CD4-positive, CD25-positive, alpha-beta regulatory T cell (primary cell): ENCODE measurements at regions not wholly inside any gene's neighbourhood (a gene's known extent, or its start where the extent isn't known, plus 50 kb on each side); places are given as distances from the start of the nearest gene placed in this dataset.

Experiments
- ATAC-seq, 2 donors: fragments of 150-1000 bp; cut with Tn5 transposase; one replicate each; pipeline ENCODE4 v1.10.0; 2021; ENCODE audit warnings: low read depth in 2 of 2, moderate number of reproducible peaks in 2 of 2, moderate library complexity in 1 of 2
- DNase-seq, 3 donors: peaks; one replicate each; pipeline versions ENCODE4 v3.0.0 to v3.0.0-alpha.2; 2012 to 2022; ENCODE audit warnings: mixed read lengths in 1 of 3
- H3K27ac ChIP-seq: one replicate; pipeline ENCODE4 v1.7.0; 2013; ENCODE audit warnings: mild to moderate bottlenecking, low read length; ENCODE audit not compliant: insufficient read depth, poor library complexity, severe bottlenecking
- H3K27me3 ChIP-seq: one replicate; pipeline ENCODE4 v1.7.0; 2013; ENCODE audit warnings: low read length; ENCODE audit not compliant: control insufficient read depth, insufficient read depth
- H3K36me3 ChIP-seq: one replicate; pipeline ENCODE4 v1.7.0; 2013; ENCODE audit warnings: mild to moderate bottlenecking, low read length, moderate library complexity; ENCODE audit not compliant: control insufficient read depth, insufficient read depth
- H3K4me1 ChIP-seq: 2 replicates; pipeline ENCODE4 v1.7.0; 2013; ENCODE audit warnings: mild to moderate bottlenecking, low read length; ENCODE audit not compliant: insufficient read depth, control insufficient read depth, poor library complexity, severe bottlenecking
- H3K4me3 ChIP-seq: one replicate; pipeline ENCODE4 v1.7.0; 2013; ENCODE audit warnings: low read depth, mild to moderate bottlenecking, low read length, moderate library complexity
- H3K9me3 ChIP-seq, 2 experiments: 1 replicate in 1 of 2; 2 replicates in 1 of 2; pipeline ENCODE4 v1.7.0; 2013; ENCODE audit warnings: low read length in 2 of 2, mild to moderate bottlenecking in 1 of 2, moderate library complexity in 1 of 2; ENCODE audit not compliant: control insufficient read depth in 2 of 2
- H3K27ac Mint-ChIP-seq, 3 donors: one replicate each; pipeline ENCODE4 v1.8.0; 2020 to 2022; ENCODE audit warnings: mild to moderate bottlenecking in 3 of 3, mixed read lengths in 3 of 3, moderate library complexity in 2 of 3
- H3K27me3 Mint-ChIP-seq: one replicate; pipeline ENCODE4 v1.8.0; 2022; ENCODE audit warnings: mild to moderate bottlenecking, mixed read lengths
- H3K36me3 Mint-ChIP-seq: one replicate; pipeline ENCODE4 v1.8.0; 2020; ENCODE audit warnings: mixed read lengths
- H3K4me1 Mint-ChIP-seq, 4 donors: one replicate each; pipeline ENCODE4 v1.8.0; 2020 to 2022; ENCODE audit warnings: mixed read lengths in 4 of 4, mild to moderate bottlenecking in 1 of 4
- H3K4me3 Mint-ChIP-seq, 4 donors: one replicate each; pipeline ENCODE4 v1.8.0; 2020 to 2022; ENCODE audit warnings: mild to moderate bottlenecking in 4 of 4, mixed read lengths in 4 of 4, moderate library complexity in 3 of 4
- H3K9me3 Mint-ChIP-seq, 7 donors: one replicate each; pipeline ENCODE4 v1.8.0; 2020 to 2022; ENCODE audit warnings: mixed read lengths in 7 of 7, mild to moderate bottlenecking in 3 of 7, moderate library complexity in 2 of 7

GRCh38 chr5:115418788-115419187 lies 122.3 kb upstream of the CCDC112 start:
- H3K27ac Mint-ChIP-seq: no peak overlapping the region
- peaks cover 0 to 2% (median 0%) of the 10 kb centered on the region in 4 donors for H3K4me1 Mint-ChIP-seq
- no peak overlapping the region for H3K4me3 Mint-ChIP-seq
- peaks cover 4% of the 10 kb centered on the region for H3K27me3 ChIP-seq
- no peak overlapping the region for H3K27ac ChIP-seq
- peaks cover 0 to 3% (median 0%) of the 10 kb centered on the region in 7 donors for H3K9me3 Mint-ChIP-seq
- no peaks in the 10 kb centered on the region for H3K36me3 Mint-ChIP-seq
- H3K4me1 ChIP-seq: no peaks in the 10 kb centered on the region
- no peaks in the 10 kb centered on the region for H3K9me3 ChIP-seq
- ATAC-seq (no peak), DNase-seq (no peak)
- H3K36me3 ChIP-seq: no peaks in the 10 kb centered on the region
- H3K4me3 ChIP-seq: no peak overlapping the region
- peaks cover 12% of the 10 kb centered on the region for H3K27me3 Mint-ChIP-seq

DNA sequence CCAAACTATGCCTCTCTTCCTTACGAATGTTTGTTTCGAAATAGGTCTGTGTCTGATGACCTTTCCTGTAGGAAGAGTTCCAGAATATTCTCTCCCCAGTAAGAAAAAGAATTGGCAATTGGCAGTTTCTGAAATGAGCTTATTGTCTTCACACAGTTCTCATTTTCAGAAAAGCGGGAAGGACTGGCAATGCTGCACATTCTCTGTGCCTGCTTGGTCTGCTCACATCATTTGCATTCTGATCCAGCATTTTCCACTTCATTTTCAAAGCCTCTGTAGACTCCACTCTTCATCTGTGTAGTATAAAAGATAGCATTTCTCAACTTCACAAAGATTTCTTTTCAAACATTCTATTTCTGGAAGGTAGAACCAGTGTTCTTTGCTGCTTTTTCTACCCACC lies 120.6 kb upstream of the CCDC112 start:
- no peaks in the 10 kb centered on the region for H3K9me3 ChIP-seq
- no peaks in the 10 kb centered on the region for H3K36me3 Mint-ChIP-seq
- ATAC-seq: no peak
- no peak overlapping the region for H3K4me3 Mint-ChIP-seq
- peaks cover 0 to 1% (median 0%) of the 10 kb centered on the region in 7 donors for H3K9me3 Mint-ChIP-seq
- no peaks in the 10 kb centered on the region for H3K4me1 ChIP-seq
- peaks cover 0 to 2% (median 0%) of the 10 kb centered on the region in 4 donors for H3K4me1 Mint-ChIP-seq
- no peak for DNase-seq
- no peaks in the 10 kb centered on the region for H3K36me3 ChIP-seq
- H3K27me3 ChIP-seq: peaks cover 4% of the 10 kb centered on the region
- no peak overlapping the region for H3K27ac ChIP-seq
- H3K4me3 ChIP-seq: no peak overlapping the region
- H3K27me3 Mint-ChIP-seq: peaks cover 8% of the 10 kb centered on the region
- H3K27ac Mint-ChIP-seq: no peak overlapping the region

- Histone ChIP-seq H3K36me3 (no peaks in the 10 kb centered on the region), H3K27ac (no peak overlapping the region), H3K27me3 (peaks cover 4% of the 10 kb centered on the region), H3K9me3 (no peaks in the 10 kb centered on the region), H3K4me3 (no peak overlapping the region), H3K4me1 (no peaks in the 10 kb centered on the region)
- Mint-ChIP-seq H3K36me3 (no peaks in the 10 kb centered on the region), H3K9me3 (peaks cover 0 to 1% (median 0%) of the 10 kb centered on the region in 7 donors), H3K4me1 (peaks cover 0 to 2% (median 0%) of the 10 kb centered on the region in 4 donors), H3K27ac (no peak overlapping the region), H3K27me3 (peaks cover 8% of the 10 kb centered on the region), H3K4me3 (no peak overlapping the region)
- DNase-seq (no peak), ATAC-seq (no peak)
Measured at GRCh38 chr5:115415143-115415491, 118.7 kb upstream of the CCDC112 start.

GRCh38 chr5:115414406-115415142 lies 118.1 kb upstream of the CCDC112 start:
- Mint-ChIP-seq H3K36me3 (no peaks in the 10 kb centered on the region), H3K27me3 (peaks cover 8% of the 10 kb centered on the region), H3K4me3 (no peak overlapping the region), H3K9me3 (peaks cover 0 to 1% (median 0%) of the 10 kb centered on the region in 7 donors), H3K27ac (no peak overlapping the region), H3K4me1 (peaks cover 0 to 2% (median 0%) of the 10 kb centered on the region in 4 donors)
- Histone ChIP-seq H3K36me3 (no peaks in the 10 kb centered on the region), H3K27me3 (peaks cover 4% of the 10 kb centered on the region), H3K9me3 (no peaks in the 10 kb centered on the region), H3K4me1 (no peaks in the 10 kb centered on the region), H3K27ac (no peak overlapping the region), H3K4me3 (no peak overlapping the region)
- ATAC-seq (no peak), DNase-seq (no peak)

DNA sequence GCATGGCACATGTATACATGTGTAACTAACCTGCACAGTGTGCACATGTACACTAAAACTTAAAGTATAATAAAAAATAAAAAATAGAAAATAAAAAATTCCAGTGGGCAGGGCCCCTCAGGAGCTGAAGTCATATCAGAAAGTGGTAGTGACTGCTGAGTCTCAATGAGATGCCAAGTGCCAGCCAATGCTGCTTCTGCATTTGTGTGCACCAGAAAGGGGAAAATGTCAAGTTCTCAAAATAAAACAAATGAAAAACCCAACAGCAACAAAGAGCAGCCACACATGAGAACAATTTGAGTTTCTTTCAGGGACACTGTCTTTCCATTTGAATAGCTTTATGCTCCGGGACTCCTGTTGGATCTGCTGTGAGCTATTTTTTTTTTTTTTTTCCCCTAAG lies 117.2 kb upstream of the CCDC112 start:
- Mint-ChIP-seq H3K36me3 (no peaks in the 10 kb centered on the region), H3K27ac (no peak overlapping the region), H3K4me3 (no peak overlapping the region), H3K9me3 (peaks cover 0 to 4% (median 0%) of the 10 kb centered on the region in 7 donors), H3K27me3 (peaks cover 14% of the 10 kb centered on the region), H3K4me1 (peaks cover 0 to 2% (median 0%) of the 10 kb centered on the region in 4 donors)
- Histone ChIP-seq H3K9me3 (no peaks in the 10 kb centered on the region), H3K36me3 (no peaks in the 10 kb centered on the region), H3K27me3 (peaks cover 4% of the 10 kb centered on the region), H3K4me1 (no peaks in the 10 kb centered on the region), H3K4me3 (no peak overlapping the region), H3K27ac (no peak overlapping the region)
- DNase-seq (no peak), ATAC-seq (no peak)

GRCh38 chr5:115409094-115409493 lies 112.6 kb upstream of the CCDC112 start:
- ATAC-seq (no peak), DNase-seq (no peak)
- H3K27me3 Mint-ChIP-seq: peaks cover 16% of the 10 kb centered on the region
- Histone ChIP-seq H3K27ac (no peak overlapping the region), H3K36me3 (no peaks in the 10 kb centered on the region), H3K9me3 (no peaks in the 10 kb centered on the region), H3K4me3 (no peak overlapping the region), H3K4me1 (no peaks in the 10 kb centered on the region), H3K27me3 (peaks cover 5% of the 10 kb centered on the region)
- H3K36me3 Mint-ChIP-seq: no peaks in the 10 kb centered on the region
- H3K4me3 Mint-ChIP-seq: no peak overlapping the region
- peak overlapping the region in 1 of 3 donors; percentile 35 for H3K27ac Mint-ChIP-seq
- H3K4me1 Mint-ChIP-seq: peaks cover 0 to 2% (median 0%) of the 10 kb centered on the region in 4 donors
- peaks cover 0 to 3% (median 0%) of the 10 kb centered on the region in 7 donors for H3K9me3 Mint-ChIP-seq

DNA sequence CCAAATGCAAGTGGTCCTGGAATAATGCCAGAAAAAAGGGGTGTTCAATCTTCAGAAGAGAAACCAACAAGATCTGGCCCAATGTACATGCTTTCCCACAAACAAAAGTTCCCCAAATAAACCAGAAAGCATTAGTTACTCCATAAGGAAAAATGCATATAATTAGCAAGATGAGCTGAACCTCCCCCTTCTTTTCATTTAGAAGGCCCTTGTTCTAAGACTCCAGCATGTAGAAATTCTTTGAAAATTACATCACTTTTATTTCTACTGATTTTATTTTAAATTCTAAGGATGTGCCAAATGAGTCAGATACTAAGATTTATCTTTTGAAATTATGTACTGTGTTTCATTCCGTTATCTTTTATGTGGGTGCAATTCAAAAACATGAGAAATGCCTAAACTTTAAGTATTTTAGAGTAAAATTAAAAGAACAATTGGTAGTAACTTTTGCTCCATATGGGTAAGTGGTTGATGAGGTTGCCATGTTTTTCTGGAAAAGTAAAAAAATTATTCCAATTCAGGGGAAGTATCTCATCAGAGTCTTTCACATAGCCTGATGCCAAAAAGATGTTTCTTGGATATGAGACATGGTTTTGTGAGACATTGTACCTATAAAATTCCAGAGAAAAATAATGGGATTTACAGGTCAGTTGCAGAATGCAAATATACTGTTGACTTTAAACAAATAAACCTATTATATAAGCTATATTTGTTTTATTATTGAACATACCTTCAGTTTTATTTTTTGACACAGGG lies 106.5 kb upstream of the CCDC112 start:
- peaks cover 10% of the 10 kb centered on the region for H3K27me3 Mint-ChIP-seq
- DNase-seq: no peak
- H3K9me3 ChIP-seq: no peaks in the 10 kb centered on the region
- no peak overlapping the region for H3K27ac ChIP-seq
- H3K4me3 Mint-ChIP-seq: no peak overlapping the region
- no peak overlapping the region for H3K4me3 ChIP-seq
- ATAC-seq: no peak
- no peaks in the 10 kb centered on the region for H3K36me3 ChIP-seq
- no peaks in the 10 kb centered on the region for H3K4me1 Mint-ChIP-seq
- no peaks in the 10 kb centered on the region for H3K36me3 Mint-ChIP-seq
- H3K9me3 Mint-ChIP-seq: peaks cover 0 to 6% (median 0%) of the 10 kb centered on the region in 7 donors
- no peaks in the 10 kb centered on the region for H3K4me1 ChIP-seq
- no peak overlapping the region for H3K27ac Mint-ChIP-seq
- H3K27me3 ChIP-seq: peaks cover 2% of the 10 kb centered on the region
